GM12875 (cell line): ENCODE measurements at regions not wholly inside any gene's neighbourhood (a gene's known extent, or its start where the extent isn't known, plus 50 kb on each side); places are given as distances from the start of the nearest gene placed in this dataset.

ENCODE experiments used
- H3K4me3 ChIP-seq: one replicate; pipeline ENCODE4 v1.5.1; 2011; ENCODE audit warnings: low read depth, low read length, control low read depth
- CTCF ChIP-seq: IDR thresholded peaks from 2 replicates; pipeline ENCODE4 v1.5.1; 2011; ENCODE audit warnings: low read depth, mild to moderate bottlenecking, control low read depth, inconsistent platforms, low read length, moderate library complexity, borderline replicate concordance; ENCODE audit not compliant: insufficient read depth

- TF ChIP-seq CTCF = no peak
- no peak overlapping the region for H3K4me3 ChIP-seq
Measured at GRCh38 chr12:124715121-124715990, 147.9 kb upstream of the NCOR2 start.

GRCh38 chr12:124713436-124714082, 146.1 kb upstream of the NCOR2 start:
- TF ChIP-seq CTCF = no peak
- H3K4me3 ChIP-seq = peak overlapping the region; percentile 26

- no peak for TF ChIP-seq CTCF
- peak overlapping the region; percentile 26 for H3K4me3 ChIP-seq
Measured at GRCh38 chr12:124713041-124713435, 145.6 kb upstream of the NCOR2 start.

- no peak for TF ChIP-seq CTCF
- H3K4me3 ChIP-seq = no peak overlapping the region
Measured at GRCh38 chr12:124711344-124711743, 143.9 kb upstream of the NCOR2 start.

- no peak for TF ChIP-seq CTCF
- H3K4me3 ChIP-seq = no peak overlapping the region
Measured at GRCh38 chr12:124709722-124710687, 142.6 kb upstream of the NCOR2 start.

GRCh38 chr12:124707316-124707715, 139.9 kb upstream of the NCOR2 start:
- TF ChIP-seq CTCF = no peak

More at GRCh38 chr12:124707316-124707715, 139.9 kb upstream of the NCOR2 start:
- H3K4me3 ChIP-seq = no peak overlapping the region
